ENCODE measurements at regions not wholly inside any gene's neighbourhood (a gene's known extent, or its start where the extent isn't known, plus 50 kb on each side); places are given as distances from the start of the nearest gene placed in this dataset.

- H3K79me2 ChIP-seq (ENCODE audit: insufficient read depth, low read length), result no peaks in the 10 kb centered on the region
- no peak overlapping the region for H4K8ac ChIP-seq (replicated peaks; ENCODE audit: insufficient read length, low read depth, low read length)
- no peak overlapping the region for H2BK120ac ChIP-seq (ENCODE audit: low read depth, low read length, poor library complexity, severe bottlenecking)
- Mint-ChIP-seq H3K36me3 (ENCODE audit: insufficient read depth in 1 of 3, low read depth in 3 of 3) (no peaks in the 10 kb centered on the region), H3K4me3 (no peak overlapping the region), H3K9me3 (no peaks in the 10 kb centered on the region), H3K27ac (no peak overlapping the region), H3K4me1 (no peaks in the 10 kb centered on the region), H3K27me3 (ENCODE audit: low read depth) (no peaks in the 10 kb centered on the region)
- H3K79me1 ChIP-seq (ENCODE audit: insufficient read depth, low read depth, low read length, poor library complexity, severe bottlenecking), result no peaks in the 10 kb centered on the region
- H2BK20ac ChIP-seq (ENCODE audit: low read depth, low read length, poor library complexity, severe bottlenecking), result no peak overlapping the region
- H2BK5ac ChIP-seq (ENCODE audit: insufficient read length, low read length), result no peak overlapping the region
- no peaks in the 10 kb centered on the region for H3K27me3 ChIP-seq (ENCODE audit: insufficient read depth, low read length)
- no peak overlapping the region for H2BK12ac ChIP-seq (ENCODE audit: insufficient read length, low read depth, low read length)
- DNase-seq, result no peak
- no peak overlapping the region for H3K18ac ChIP-seq (ENCODE audit: insufficient read length, low read depth, low read length)
- no peak overlapping the region for H3K23ac ChIP-seq (ENCODE audit: insufficient read length, low read depth, low read length)
- H4K5ac ChIP-seq (ENCODE audit: insufficient read length, low read depth, low read length), result no peak overlapping the region
- no peaks in the 10 kb centered on the region for H3K23me2 ChIP-seq (ENCODE audit: insufficient read length, low read depth, low read length, poor library complexity, severe bottlenecking)
- H3K9ac ChIP-seq (ENCODE audit: extremely low read depth, insufficient read length, low read length), result no peak overlapping the region
- H4K20me1 ChIP-seq (ENCODE audit: control insufficient read depth, insufficient read depth, insufficient read length), result no peaks in the 10 kb centered on the region
- no peak overlapping the region for H3K4me2 ChIP-seq (ENCODE audit: insufficient read depth, insufficient read length, low read length)
- H3K56ac ChIP-seq (ENCODE audit: insufficient read length, low read depth, low read length), result no peak overlapping the region
- no peak overlapping the region for H2AFZ ChIP-seq (ENCODE audit: low read length)
- H3K4ac ChIP-seq (ENCODE audit: low read depth, low read length), result no peak overlapping the region
- H4K91ac ChIP-seq (ENCODE audit: insufficient read length, low read depth, low read length), result no peak overlapping the region
- H3K27ac ChIP-seq (ENCODE audit: insufficient read length, low read depth, low read length), result no peak overlapping the region
- WGBS (ENCODE audit: extremely low coverage, insufficient read length, low lambda C conversion rate), result no CpG with 5 or more reads among the region's 2 CpGs
- no peak for TF ChIP-seq CTCF (conservative IDR thresholded peaks at IDR 0.05)
- no peak overlapping the region for H2AK5ac ChIP-seq (ENCODE audit: insufficient read length, low read length)
- H3K14ac ChIP-seq (ENCODE audit: insufficient read depth, low read length), result no peak overlapping the region
- H3K4me1 ChIP-seq (ENCODE audit: insufficient read depth, low read length), result no peaks in the 10 kb centered on the region
- no peaks in the 10 kb centered on the region for H3K9me3 ChIP-seq (ENCODE audit: control insufficient read depth, low read depth, low read length)
- H2BK15ac ChIP-seq (ENCODE audit: low read depth, low read length), result no peak overlapping the region
- H3T11ph ChIP-seq (ENCODE audit: low read length), result no peak overlapping the region
Measured at GRCh38 chr15:53266176-53266575, 476.0 kb upstream of the ONECUT1 start.
